ENCODE measurements at regions not wholly inside any gene's neighbourhood (a gene's known extent, or its start where the extent isn't known, plus 50 kb on each side); places are given as distances from the start of the nearest gene placed in this dataset.
A peak's percentile ranks its signal among the peaks of the same experiment; 100 is the strongest.

- H3K56ac ChIP-seq (ENCODE audit: extremely low read depth, insufficient read depth, low read length), result no peak overlapping the region
- no peak overlapping the region for H2AK9ac ChIP-seq (replicated peaks; ENCODE audit: low read depth, low read length, poor library complexity)
- peak overlapping the region; percentile 88 to 97; a peak in 2 of 4 replicates for H4K8ac ChIP-seq (ENCODE audit: low read depth in 2 of 2, low read length in 2 of 2)
- H3K9me1 ChIP-seq (ENCODE audit: insufficient read depth, low read length), result peaks cover 6% of the 10 kb centered on the region
- peak overlapping the region; percentile 28 for H3K18ac ChIP-seq (ENCODE audit: low read depth, low read length)
- ATAC-seq (ENCODE audit: low read depth), result no peak
- BruUV-seq (replicated peaks), result no TSS peak
- H2AK5ac ChIP-seq (ENCODE audit: low read depth, low read length), result peak overlapping the region; percentile 62
- peak overlapping the region; percentile 91 for H2BK20ac ChIP-seq (ENCODE audit: low read depth, low read length)
- no peaks in the 10 kb centered on the region for H3K36me3 ChIP-seq (ENCODE audit: control insufficient read depth, insufficient read depth, low read length)
- intact Hi-C loops (cut with micrococcal nuclease) (no loop called here), dilution Hi-C loops (cut with HindIII; ENCODE audit: low sequenced_read_pairs, unreplicated experiment) (no loop called here), in situ Hi-C loops (cut with MboI; ENCODE audit: low sequenced_read_pairs) (no loop called here)
- peak overlapping the region; percentile 0; the same call in 2 of the 3 replicates for H2BK15ac ChIP-seq (ENCODE audit: low read depth, low read length)
- no peak overlapping the region for H3K9ac ChIP-seq (ENCODE audit: low read depth, low read length)
- H3K79me1 ChIP-seq (ENCODE audit: low read depth in 1 of 2, low read length in 2 of 2), result no peaks in the 10 kb centered on the region
- 85% methylated on average over 6 of the region's 7 CpGs; no CpG with 5 or more reads in 1 of the 2 experiments for WGBS, 2 experiments (ENCODE audit: extremely low coverage in 2 of 2, insufficient read length in 1 of 2)
- no peak overlapping the region for H4K5ac ChIP-seq (ENCODE audit: low read depth, low read length)
- H3K14ac ChIP-seq (replicated peaks; ENCODE audit: low read depth, low read length), result peak overlapping the region; percentile 44; the same call in 1 of the 2 replicates
- no peak overlapping the region for H3K4me2 ChIP-seq (ENCODE audit: low read depth, low read length)
- H2BK5ac ChIP-seq (ENCODE audit: low read depth, low read length, poor library complexity, severe bottlenecking), result no peak overlapping the region
- H3K4me1 ChIP-seq (ENCODE audit: control insufficient read depth, insufficient read depth, low read length), result peaks cover 15% of the 10 kb centered on the region
- H3K27ac ChIP-seq (ENCODE audit: insufficient read depth, low read length), result peak overlapping the region; percentile 69; the same call in 1 of the 2 replicates
- H3K9me3 ChIP-seq (ENCODE audit: control insufficient read depth, insufficient read depth, low read length), result peaks cover 7% of the 10 kb centered on the region
- no peaks in the 10 kb centered on the region for H3K27me3 ChIP-seq (ENCODE audit: control insufficient read depth, insufficient read depth, low read length)
- peak overlapping the region; percentile 21; the same call in 1 of the 2 replicates for H3K23ac ChIP-seq (ENCODE audit: low read depth, low read length)
- H4K91ac ChIP-seq (ENCODE audit: insufficient read depth, low read depth, low read length), result peak overlapping the region; percentile 16
- H3K4ac ChIP-seq (ENCODE audit: low read depth, low read length), result peak overlapping the region; percentile 89; the same call in 1 of the 2 replicates
- DNase-seq, result no peak
- TF ChIP-seq BHLHE40 (IDR thresholded peaks at IDR 0.05; ENCODE audit: low read depth, low read length), result no peak
- no peak for TF ChIP-seq ELK1 (IDR thresholded peaks at IDR 0.05; ENCODE audit: borderline replicate concordance, low read depth, low read length)
- TF ChIP-seq MAZ (IDR thresholded peaks at IDR 0.05; ENCODE audit: borderline replicate concordance, low read depth, low read length), result no peak
- no peak for TF ChIP-seq RAD21 (IDR thresholded peaks at IDR 0.05; ENCODE audit: low read length)
- TF ChIP-seq SMC3 (IDR thresholded peaks at IDR 0.05; ENCODE audit: low read depth, low read length), result no peak
- no peak for TF ChIP-seq POLR2A (IDR thresholded peaks at IDR 0.05; ENCODE audit: low read depth, low read length)
- TF ChIP-seq NFE2L2 (IDR thresholded peaks at IDR 0.05; ENCODE audit: low read depth, low read length), result no peak
- TF ChIP-seq CTCF (conservative IDR thresholded peaks at IDR 0.05; ENCODE audit: low read depth, low read length), result no peak
- no peak for TF ChIP-seq FOS (IDR thresholded peaks at IDR 0.05; ENCODE audit: low read depth, low read length)
- TF ChIP-seq MXI1 (IDR thresholded peaks at IDR 0.05; ENCODE audit: borderline replicate concordance, low read depth, low read length), result no peak
- TF ChIP-seq CEBPB (IDR thresholded peaks at IDR 0.05; ENCODE audit: low read depth, low read length), result no peak
- TF ChIP-seq RCOR1 (IDR thresholded peaks at IDR 0.05; ENCODE audit: insufficient replicate concordance, low read length), result no peak
- no peak for TF ChIP-seq USF2 (IDR thresholded peaks at IDR 0.05; ENCODE audit: low read depth, low read length)
- no peak for TF ChIP-seq RFX5 (IDR thresholded peaks at IDR 0.05; ENCODE audit: low read depth, low read length)
- TF ChIP-seq MAFK (IDR thresholded peaks at IDR 0.05; ENCODE audit: low read depth, low read length), result no peak
- no peak for TF ChIP-seq CHD1 (IDR thresholded peaks at IDR 0.05; ENCODE audit: low read depth, low read length)
- POLR2A ChIA-PET (ENCODE audit: unreplicated experiment), result no interaction called here
- H2AFZ ChIP-seq (replicated peaks; ENCODE audit: low read length, poor library complexity), result peak overlapping the region; percentile 2
- H4K20me1 ChIP-seq (ENCODE audit: insufficient read depth, low read length), result no peaks in the 10 kb centered on the region
- no peak overlapping the region for H3K4me3 ChIP-seq (ENCODE audit: insufficient read depth, low read depth, low read length)
- CTCF ChIA-PET, result no interaction called here
- H2BK120ac ChIP-seq (ENCODE audit: low read depth, low read length), result peak overlapping the region; percentile 94
Observed at GRCh38 chr10:31706464-31707092, 222.1 kb downstream of the ARHGAP12 start.
